SH-SY5Y (cell line): ENCODE measurements at regions not wholly inside any gene's neighbourhood (a gene's known extent, or its start where the extent isn't known, plus 50 kb on each side); places are given as distances from the start of the nearest gene placed in this dataset.

Experiments
- GATA2 ChIP-seq: IDR thresholded peaks from 2 replicates; pipeline ENCODE4 v1.6.1; 2011; ENCODE audit warnings: mild to moderate bottlenecking, low read depth, low read length
- GATA3 ChIP-seq: IDR thresholded peaks from 2 replicates; pipeline ENCODE4 v1.6.1; 2011; ENCODE audit warnings: low read depth, mild to moderate bottlenecking, low read length, moderate library complexity

- TF ChIP-seq GATA2 (no peak), GATA3 (no peak)
These were observed 59.5 kb upstream of the PNMA1 start for GRCh38 chr14:73773441-73774240.

GRCh38 chr14:73771848-73772638 is 57.9 kb upstream of the PNMA1 start:
- no peak for TF ChIP-seq GATA2

- TF ChIP-seq GATA2 (no peak), GATA3 (no peak)
These were observed 57.0 kb upstream of the PNMA1 start for GRCh38 chr14:73770977-73771847.

GRCh38 chr14:73768107-73768506 is 53.9 kb upstream of the PNMA1 start:
- TF ChIP-seq GATA3 (no peak), GATA2 (no peak)

GRCh38 chr14:73764406-73765280 is 50.5 kb upstream of the PNMA1 start:
- TF ChIP-seq GATA2 (no peak), GATA3 (no peak)
